ENCODE measurements at regions not wholly inside any gene's neighbourhood (a gene's known extent, or its start where the extent isn't known, plus 50 kb on each side); places are given as distances from the start of the nearest gene placed in this dataset.

- DNase-seq (ENCODE audit: low spot score) = no peak
Measured at GRCh38 chr12:118694128-118694775, 287.1 kb upstream of the SRRM4 start.

DNA sequence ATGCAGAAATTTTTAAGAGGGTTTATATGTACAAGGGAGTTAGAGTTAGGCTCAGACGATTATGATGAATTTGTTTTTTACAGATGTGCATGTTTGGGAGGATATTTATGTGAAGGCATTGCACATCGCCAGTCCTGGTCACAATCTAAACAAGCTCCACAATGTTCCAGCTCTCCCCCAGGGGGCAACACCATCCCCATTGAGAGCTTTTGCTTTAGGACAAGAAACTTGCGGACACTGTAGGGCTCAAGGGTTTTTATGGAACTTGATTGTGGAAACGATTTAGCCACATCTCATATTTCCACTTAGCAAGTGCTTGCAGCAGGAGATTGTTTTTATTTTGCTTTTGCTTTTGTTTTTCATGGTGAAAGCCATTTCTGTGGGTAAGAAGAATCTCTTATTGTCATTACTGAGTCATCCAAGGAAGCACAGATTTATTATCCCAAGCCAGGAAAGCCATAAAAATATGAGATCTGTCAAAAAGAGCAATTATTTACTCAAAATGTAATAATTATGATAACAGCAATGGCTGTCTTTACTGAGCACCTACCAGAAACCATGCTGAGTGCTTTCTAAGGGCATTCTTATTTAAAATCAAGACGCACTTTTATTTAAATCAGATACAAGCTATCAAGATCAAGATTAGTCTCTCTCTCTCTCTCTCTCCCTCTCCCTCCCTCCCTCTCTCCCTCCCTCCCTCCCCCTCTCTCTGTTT lies 276.7 kb upstream of the SRRM4 start:
- no peak for DNase-seq (ENCODE audit: low spot score)

GRCh38 chr12:118706437-118706836 lies 274.9 kb upstream of the SRRM4 start:
- no peak for DNase-seq (ENCODE audit: low spot score)

DNA sequence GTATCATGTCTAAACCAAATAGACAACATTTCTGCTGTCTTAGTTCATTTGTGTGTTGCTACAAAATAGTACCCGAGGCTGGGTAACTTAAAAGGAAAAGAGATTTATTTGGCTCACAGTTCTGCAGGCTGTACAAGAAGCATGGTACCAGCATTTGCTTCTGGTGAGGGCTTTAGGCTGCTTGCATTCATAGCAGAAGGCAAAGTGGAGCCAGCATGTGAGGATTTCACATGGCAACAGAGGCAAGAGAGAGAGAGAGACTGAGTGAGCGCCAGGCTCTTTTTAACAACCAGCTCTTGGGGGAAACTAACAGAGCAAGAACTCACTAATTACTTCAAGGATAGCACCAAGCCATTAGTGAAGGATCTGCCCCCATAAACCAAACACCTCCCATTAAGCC lies 271.4 kb upstream of the SRRM4 start:
- DNase-seq (ENCODE audit: low spot score) = no peak

GRCh38 chr12:118711185-118711584 lies 270.2 kb upstream of the SRRM4 start:
- DNase-seq (ENCODE audit: low spot score) = no peak

GRCh38 chr12:118714051-118714460 lies 267.3 kb upstream of the SRRM4 start:
- DNase-seq (ENCODE audit: low spot score) = peak; percentile 30

DNA sequence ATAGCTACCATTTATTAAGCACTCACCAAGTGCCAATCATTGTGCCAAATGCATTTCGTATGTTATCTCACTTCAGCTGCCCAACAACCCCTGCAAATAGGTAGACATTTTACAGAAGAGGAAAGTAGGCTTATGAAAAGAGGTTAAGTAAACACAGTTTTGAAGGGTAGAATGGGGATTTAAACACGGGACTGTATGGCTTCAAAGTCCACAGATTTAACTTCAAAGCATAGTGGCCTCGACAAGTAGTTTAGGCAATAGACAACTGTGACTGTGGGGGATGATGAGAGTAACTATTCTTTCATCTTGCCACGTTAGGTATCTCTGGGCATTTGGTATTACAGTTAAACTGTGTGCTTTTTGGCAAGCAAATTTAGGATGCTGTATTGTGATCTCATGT lies 266.8 kb upstream of the SRRM4 start:
- no peak for DNase-seq (ENCODE audit: low spot score)

GRCh38 chr12:118715647-118716046 lies 265.7 kb upstream of the SRRM4 start:
- DNase-seq (ENCODE audit: low spot score) = no peak

DNA sequence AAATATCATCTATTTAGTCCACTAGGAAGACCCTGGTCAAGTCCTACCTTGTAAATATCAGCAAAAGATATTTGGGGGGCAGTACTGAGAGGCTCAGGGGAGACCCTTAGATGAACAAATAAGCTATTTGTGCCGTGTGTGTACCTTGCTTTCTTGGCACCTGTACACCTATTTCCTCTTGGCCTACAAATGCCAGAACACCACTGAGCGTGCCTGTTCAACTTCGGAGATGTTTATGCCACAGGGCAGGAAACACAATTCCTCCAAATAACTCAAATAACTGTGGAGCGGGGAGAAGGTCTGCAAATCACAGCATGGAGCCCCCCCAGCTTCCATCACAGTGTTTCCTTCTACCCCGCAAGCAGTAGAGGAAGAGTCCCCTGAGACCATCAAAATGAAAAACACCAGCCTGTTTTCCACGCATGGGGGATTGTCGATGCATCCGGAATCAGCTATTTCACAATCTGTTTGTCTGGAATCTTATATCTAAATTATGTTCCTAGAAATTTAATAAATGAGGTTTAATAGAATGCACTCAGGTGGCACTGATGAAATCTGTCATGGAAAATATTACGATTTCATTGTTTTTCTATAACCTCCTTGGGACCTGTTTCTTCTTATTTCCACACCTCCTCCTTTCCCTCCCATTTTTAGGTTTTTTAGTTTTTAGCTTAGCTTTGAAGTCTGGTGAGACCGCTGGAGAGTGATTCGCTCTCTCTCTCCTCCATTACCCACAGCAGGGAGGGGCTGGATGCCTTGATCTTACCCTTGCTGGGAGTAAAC lies 254.0 kb upstream of the SRRM4 start:
- DNase-seq (ENCODE audit: low spot score) = no peak

- DNase-seq (ENCODE audit: low spot score) = no peak
Measured at GRCh38 chr12:118727979-118728366, 253.4 kb upstream of the SRRM4 start.

GRCh38 chr12:118734266-118734665 lies 247.1 kb upstream of the SRRM4 start:
- no peak for DNase-seq (ENCODE audit: low spot score)

DNA sequence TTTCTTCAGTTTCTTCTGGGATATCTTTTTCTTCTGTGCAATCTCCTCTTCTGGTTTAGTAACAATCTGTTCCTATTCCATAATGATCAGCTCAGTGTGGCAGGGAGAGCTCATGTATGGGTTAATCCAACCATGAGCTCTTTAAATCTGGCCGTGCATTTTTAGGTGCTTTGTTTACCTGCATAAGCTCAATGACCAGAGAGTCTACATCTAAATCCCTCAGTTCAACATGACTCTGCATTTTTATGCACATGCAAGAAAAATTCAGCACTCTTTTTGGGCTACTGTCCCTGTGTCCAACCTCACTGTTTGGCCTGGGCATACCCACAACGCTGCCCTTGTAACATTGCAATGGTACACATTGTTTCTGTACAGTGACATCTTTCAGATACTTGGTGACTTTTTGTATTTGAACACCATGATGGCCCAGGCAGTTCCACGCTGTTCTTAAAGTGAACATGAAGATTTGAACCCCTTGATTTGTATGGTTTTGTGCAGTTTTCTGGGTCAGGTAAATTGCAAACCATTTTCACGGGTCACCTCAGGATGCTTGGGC lies 243.3 kb upstream of the SRRM4 start:
- no peak for DNase-seq (ENCODE audit: low spot score)

DNA sequence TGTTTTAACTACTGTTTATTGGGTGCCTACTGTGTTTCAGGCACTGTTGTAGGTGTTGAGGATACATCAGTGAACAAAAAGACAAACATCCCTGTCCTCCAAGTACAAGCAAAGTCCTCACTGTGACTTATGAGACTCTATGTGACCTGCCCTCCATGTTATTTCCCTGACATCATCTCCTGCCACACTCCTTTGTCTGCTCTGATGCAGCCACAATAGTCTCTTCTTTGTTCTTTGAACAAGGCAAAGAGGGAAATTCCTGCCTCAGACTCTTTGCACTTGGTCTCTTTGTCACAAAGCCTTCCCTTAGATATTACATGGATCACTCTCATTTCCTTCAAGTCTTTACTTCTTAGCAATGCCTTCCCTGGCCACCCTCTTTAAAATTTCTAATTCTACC lies 240.1 kb upstream of the SRRM4 start:
- DNase-seq (ENCODE audit: low spot score) = no peak

DNA sequence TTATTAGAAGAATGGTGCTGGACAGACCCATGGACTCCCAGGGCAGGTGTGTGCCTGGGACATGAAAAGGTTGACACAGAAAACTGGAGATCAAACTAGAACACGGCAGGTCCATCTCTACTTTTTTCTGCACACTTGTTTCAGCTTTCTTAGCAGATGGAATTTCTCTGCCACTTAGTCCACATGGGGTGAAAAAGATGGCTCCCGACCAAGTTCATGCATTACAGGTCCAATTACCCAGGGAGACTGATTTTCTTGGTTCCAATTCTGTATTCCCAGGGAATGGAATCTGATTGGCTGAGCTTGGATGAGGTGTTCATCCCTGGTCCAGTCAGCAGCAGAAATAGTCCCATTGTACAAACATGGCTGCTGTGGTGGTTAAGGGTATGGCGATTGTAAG lies 238.9 kb upstream of the SRRM4 start:
- DNase-seq (ENCODE audit: low spot score) = no peak

DNA sequence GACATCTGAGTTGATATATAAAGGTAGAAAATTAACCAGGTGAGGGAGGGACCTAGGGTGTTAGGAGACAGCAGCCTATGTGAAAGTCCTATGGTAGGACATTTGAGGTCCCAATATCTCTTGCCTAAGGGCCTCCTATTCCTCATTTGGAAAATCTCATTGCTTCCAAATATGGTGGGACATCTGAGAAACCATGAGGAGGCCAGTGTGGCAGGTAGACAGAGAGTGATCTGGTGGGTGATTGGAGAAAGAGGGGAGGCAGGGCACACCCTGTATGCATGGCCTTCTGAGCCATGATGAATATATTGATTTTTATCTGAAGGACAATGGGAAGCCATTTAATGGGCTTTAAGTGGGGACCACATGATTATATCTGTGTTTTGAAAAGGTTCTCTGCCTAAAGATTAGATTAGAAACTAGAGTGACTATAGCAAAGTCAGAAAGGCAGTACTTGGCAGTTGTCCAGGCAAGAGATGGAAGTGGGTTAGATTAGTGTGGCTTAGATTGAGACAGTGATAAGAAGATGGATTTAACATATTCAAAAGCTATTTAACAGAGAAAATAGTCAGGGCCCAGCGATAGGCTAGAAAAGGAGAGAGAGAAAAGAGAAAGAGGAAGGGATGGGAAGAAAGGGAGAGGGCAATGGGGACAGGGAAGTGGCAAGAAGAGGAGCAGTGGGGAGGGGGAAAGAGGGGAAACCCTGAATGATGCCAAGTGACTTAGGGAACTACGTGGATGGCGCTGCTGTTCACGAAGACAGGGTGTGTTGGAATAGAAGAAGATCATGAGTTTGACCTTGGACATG lies 237.2 kb upstream of the SRRM4 start:
- DNase-seq (ENCODE audit: low spot score) = peak; percentile 71

GRCh38 chr12:118746176-118746575 lies 235.2 kb upstream of the SRRM4 start:
- no peak for DNase-seq (ENCODE audit: low spot score)

- no peak for DNase-seq (ENCODE audit: low spot score)
Measured at GRCh38 chr12:118746960-118747359, 234.4 kb upstream of the SRRM4 start.

DNA sequence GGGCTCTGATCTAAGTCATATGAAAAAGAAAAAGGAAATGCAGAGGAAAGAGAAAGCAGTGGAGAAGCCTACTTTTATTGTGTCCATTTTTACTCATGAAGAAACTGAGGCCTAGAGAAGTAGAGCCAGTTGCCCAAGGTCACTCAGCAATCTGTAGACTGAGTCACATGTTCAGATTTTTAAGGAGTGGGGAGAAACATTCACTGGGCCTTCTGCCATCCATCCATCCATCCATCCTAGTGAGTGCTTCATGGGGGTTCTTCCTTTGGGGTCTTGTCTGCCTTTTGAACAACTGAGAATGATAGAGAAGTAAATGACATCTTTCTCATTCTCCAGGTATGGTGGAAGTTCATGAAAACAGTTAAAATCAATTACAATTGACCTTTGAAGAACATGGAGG lies 233.6 kb upstream of the SRRM4 start:
- DNase-seq (ENCODE audit: low spot score) = no peak

DNA sequence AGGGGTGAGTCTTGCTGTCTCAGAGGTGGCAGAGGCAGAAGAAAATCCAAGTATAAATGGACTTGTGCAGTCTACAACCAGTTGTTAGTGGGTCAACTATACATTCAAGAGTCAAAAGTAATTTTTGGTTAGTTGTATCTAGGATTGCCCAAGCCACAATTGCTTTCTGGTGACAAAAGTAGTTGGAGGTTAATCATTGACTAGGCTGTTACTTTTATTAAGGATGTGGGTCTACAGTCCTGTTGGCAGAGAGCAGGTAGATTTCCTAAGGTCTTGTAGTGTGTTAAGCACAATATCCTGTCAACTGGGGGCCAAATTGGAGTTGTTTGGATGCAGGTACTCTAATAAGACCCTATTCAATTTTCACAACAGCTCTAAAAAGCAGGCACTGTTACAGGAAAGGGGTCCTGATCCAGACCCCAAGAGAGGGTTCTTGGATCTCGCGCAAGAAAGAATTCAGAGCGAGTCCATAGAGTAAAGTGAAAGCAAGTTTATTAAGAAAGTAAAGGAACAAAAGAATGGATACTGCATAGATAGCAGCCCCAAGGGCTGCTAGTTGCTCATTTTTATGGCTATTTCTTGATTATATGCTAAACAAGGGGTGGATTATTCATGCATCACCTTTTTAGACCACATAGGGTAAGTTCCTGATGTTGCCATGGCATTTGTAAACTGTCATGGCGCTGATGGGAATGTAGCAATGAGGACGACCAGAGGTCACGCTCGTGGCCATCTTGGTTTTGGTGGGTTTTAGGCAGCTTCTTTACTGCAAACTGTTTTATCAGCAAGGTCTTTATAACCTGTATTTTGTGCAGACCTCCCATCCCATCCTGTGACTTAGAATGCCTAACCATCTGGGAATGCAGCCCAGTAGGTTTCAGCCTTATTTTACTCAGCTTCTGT lies 232.6 kb upstream of the SRRM4 start:
- no peak for DNase-seq (ENCODE audit: low spot score)

DNA sequence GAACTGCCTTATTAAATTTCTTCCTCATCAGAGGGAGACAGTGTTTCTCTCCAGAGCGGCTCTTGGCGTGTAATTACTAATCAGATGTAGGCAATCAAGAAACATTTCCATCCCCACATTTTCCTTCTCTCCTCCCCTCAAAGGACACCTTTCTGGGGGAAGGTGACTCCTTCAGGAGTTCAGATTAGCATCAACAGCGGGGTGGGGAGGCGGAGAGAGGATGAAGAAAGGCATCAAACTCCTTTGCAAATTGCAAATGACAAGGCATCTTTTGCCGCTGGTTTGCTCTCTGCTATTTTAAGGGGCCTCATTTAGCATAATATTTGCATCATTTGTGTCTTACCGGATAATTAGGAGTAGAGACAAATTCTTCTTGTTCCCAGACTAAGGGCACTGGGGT lies 231.7 kb upstream of the SRRM4 start:
- no peak for DNase-seq (ENCODE audit: low spot score)

DNA sequence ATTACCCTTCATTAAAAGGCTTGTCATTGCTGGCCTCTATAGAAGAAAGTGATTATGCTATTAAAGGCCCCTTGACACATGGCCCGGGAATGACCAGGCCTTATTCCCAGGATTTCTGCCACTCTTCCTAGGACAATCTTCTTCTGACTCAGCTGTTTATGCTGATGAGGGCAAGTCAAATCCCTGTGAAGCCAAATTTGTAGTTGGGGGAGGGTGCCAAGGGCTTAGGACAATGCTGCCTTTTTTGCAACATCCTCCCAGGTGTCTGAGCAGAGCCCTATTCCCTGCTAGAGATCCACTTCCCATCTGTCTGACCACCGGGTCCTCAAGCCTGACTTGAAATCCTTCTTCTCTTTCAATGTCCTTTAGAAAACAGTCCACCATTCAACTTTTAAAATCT lies 230.7 kb upstream of the SRRM4 start:
- DNase-seq (ENCODE audit: low spot score) = no peak

All from SK-N-DZ (cell line).